Activated CD4-positive, alpha-beta T cell treated with anti-CD3 and anti-CD28 coated beads for 48 hours (primary cell): ENCODE measurements at regions not wholly inside any gene's neighbourhood (a gene's known extent, or its start where the extent isn't known, plus 50 kb on each side); places are given as distances from the start of the nearest gene placed in this dataset.

Source experiments
- DNase-seq: peaks from one replicate; pipeline ENCODE4 v3.0.0-alpha.2; 2020

GRCh38 chr1:239805042-239805441, 286.6 kb upstream of the FMN2 start:
- DNase-seq, result no peak

- DNase-seq, result no peak
These were observed 285.6 kb upstream of the FMN2 start for GRCh38 chr1:239805851-239806772.

DNA sequence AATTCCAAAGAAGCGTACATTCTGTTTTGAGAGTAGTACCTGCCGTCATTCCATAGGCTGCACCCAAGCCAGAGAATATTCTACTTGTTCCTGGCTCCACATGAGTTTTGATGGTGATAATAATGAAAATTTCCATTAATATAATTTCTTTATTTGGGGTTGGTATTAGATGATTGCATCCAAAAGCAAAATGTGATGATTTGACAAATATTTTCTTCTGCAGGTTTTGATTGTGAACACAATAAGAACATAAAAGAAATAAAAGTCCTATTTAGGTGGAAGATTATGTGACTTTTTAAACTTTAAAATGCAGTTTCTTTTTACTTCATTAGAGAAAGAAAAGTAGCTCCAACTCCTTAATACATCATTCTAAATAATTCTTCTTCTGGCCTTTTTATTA, 284.8 kb upstream of the FMN2 start:
- no peak for DNase-seq

DNA sequence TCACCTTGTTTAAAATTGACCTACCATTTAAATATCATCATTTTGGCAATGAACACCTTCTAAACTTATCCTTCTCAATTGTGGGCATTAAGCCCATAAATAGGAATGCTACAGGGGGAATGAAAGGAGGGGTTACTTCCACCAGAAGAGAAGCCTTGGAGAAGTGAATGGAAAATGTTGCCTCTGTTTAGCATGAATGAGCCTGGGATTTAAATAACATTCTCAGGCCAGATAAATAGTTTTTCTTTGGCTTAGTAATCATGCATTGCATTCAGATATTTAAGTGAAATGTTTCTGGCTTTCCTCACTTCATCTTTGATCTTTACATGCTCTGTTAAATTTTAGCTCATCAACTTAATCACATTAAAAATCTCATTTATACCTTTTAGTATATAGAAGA, 284.3 kb upstream of the FMN2 start:
- no peak for DNase-seq

DNA sequence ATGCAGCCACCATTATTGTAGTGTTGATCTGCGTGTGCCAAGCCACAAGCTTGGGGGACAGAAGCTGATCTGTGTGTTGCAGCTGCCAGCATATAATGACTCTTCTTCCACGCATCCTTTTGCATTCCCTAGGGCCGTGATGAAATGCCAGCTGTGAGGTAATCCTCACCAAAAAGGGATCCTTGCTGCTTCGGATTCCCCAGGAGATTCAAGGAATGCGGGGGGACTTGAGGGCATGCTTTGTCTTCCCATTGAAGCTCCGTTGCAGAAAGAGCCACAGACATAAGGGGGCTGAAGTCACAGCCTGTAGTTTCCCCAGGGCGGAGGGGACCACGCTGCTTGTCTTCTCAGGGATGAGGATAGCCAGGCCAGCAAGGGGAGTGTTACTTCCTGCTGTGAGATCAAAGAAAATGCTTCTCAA, 281.6 kb upstream of the FMN2 start:
- DNase-seq, result no peak

DNA sequence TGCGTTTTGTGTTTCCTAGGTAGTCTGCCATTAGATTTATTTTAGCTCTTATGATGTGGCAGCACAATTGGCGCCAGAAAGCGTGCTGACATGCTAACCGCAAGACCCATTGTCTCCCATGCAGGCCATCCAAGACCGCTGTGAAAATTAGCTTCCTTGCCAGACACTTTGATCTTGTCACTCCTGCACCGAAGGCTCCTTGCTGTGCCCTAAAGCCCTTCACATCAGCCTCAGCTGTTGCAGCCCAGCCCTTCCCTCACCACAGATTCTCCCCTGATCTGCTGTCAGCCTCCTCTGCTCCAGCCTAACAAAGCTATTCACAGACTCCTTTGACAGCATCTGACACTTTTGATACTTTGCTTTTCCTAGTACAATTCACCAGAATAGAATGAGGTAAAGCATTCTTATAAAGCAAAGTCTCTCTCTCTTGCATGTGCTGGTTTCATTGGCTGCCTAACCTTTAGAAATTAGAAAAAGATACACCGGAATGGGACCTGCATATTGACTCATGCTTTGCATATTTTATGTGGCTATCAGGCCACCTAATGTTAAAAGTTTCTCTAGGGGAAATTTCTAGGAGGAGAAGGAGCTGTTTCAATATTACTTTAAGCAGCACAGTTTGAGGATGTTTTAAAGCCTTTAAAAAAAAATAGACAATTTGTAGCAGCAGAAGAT, 280.3 kb upstream of the FMN2 start:
- peak; percentile 35 for DNase-seq

GRCh38 chr1:239812580-239812979, 279.1 kb upstream of the FMN2 start:
- no peak for DNase-seq

GRCh38 chr1:239814306-239814881, 277.3 kb upstream of the FMN2 start:
- peak; percentile 63 for DNase-seq

DNA sequence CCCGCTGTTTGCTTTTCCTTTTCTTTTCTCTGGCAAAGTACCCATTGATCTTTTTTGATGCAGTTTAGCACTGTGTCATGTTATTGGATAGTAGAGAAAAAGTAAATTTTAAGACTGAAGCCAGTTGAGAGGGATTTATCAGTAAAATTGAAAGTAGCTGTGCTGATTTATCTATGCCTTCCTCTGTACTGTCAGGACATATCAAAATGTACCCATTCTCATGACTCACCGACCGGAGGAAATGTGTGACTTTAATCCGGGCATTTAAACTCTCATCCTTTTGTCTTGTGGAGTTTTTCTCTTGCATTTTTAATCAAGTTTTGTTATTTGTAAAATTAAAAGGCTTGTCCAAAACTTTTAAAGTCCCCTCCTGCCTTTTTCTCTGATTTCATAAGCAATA, 276.6 kb upstream of the FMN2 start:
- DNase-seq, result no peak

GRCh38 chr1:239816081-239816782, 275.5 kb upstream of the FMN2 start:
- no peak for DNase-seq

- DNase-seq, result no peak
These were observed 274.4 kb upstream of the FMN2 start for GRCh38 chr1:239817276-239817675.

DNA sequence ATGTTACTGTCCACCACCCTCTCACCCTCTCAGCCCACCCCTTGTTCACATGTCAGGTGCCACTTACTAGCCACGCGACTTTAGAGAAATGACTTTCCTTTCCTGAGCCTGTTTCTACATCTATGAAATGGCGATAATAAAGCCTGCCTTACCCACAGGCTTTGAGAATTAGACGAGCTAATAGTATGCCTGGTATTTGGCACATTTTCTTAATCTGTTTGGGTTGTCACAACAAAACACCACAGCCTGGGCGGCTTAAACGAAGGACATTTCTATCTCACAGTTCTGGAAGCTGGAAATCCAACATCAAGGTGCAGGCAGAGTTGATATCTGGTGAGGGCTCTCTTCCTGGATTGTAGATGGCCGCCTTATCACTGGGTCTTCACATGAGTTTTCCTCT, 273.9 kb upstream of the FMN2 start:
- no peak for DNase-seq

DNA sequence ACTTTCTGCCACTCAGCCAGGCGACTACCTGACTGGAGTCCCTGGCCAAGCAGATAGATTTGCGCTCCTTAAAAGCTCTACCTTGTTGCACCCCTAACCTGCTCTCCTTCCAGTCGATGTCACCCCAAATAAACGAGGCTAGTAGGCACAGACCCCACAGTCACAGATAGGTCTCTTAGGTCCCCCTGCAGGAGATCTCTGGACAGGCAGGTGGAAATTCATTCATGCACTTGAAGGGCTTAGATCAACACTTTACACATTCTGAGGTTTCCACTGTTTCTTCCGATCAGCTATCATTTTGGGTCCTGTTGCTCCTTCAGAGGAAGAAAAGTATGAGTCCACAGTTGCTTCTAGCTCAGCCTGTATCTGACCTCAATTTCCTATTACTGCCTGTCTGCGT, 272.6 kb upstream of the FMN2 start:
- peak; percentile 17 for DNase-seq

GRCh38 chr1:239819756-239820250, 271.9 kb upstream of the FMN2 start:
- DNase-seq, result no peak

- DNase-seq, result no peak
These were observed 267.8 kb upstream of the FMN2 start for GRCh38 chr1:239823852-239824251.

- DNase-seq, result no peak
These were observed 265.5 kb upstream of the FMN2 start for GRCh38 chr1:239826211-239826610.

DNA sequence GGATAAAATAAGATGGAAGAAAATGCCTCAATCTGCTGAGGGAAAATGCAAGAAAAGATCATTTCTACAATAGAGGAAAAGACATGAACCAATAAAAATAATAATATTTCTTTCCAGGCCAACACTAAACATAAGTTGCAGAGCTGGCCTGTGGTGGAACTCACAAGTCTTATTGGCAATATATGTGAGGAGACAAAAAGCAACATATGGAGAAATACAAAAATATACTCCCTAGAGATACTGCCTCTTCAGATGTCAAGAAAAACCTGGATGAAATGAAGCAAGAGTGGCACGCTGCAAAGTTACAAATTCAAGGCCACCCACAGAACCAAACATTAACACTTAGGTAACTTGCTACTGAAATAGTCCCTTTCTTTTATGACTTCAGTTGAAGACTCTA, 264.9 kb upstream of the FMN2 start:
- DNase-seq, result no peak

DNA sequence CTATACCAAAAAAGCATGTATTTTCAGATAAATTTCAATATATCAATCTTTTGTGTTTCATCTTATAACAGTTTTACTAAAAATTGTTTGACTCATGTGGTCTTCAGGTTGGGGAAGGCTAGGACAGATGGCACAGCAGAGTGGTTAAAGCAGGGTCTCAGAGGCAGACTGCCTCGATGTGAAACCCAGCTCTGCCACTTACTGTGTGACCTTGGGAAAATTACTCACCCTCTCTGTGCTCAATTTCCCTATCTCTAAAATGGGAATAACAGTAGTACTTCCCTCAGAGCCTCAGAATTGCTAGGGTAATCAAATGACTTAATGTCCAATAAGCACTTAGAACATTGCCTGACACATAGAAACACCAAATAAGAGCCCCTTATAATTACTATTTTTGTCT, 262.1 kb upstream of the FMN2 start:
- DNase-seq, result no peak

DNA sequence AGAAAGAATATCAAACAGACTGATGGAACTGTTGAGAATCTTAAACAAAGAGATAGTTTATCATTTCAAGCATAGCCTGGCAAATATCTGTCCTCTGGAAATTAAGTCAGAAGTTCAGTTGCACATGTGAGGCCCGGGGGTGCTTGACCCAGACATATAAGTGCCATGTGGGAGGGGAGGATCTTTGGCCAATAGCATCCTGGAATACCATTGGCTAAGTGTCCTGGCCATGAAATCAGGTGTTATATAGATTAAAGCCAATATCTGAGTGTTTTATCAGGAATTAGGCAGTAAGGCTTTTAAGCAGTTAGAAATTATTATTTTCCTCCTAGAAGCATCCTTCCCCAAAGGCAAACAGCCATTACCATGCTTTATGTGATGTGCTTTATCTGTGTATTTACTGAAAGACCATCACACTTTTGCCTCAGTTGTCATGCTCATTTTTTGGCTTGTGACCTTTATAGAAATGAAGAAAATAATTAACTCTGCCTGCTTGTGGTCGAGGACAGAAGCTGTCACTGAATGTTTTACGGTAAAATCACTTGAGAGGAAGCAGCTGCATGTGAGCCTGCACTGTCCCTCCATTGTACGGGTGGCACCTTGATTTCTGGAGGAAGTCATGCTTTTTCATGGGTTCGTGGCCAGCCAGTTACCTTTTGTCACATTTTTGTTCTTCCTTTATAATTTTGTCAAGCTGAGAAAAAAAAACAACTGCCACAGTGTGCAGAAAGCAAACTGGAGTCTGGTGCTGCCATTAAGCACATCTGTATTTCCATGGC, 259.9 kb upstream of the FMN2 start:
- no peak for DNase-seq

- no peak for DNase-seq
These were observed 258.0 kb upstream of the FMN2 start for GRCh38 chr1:239833723-239834122.

DNA sequence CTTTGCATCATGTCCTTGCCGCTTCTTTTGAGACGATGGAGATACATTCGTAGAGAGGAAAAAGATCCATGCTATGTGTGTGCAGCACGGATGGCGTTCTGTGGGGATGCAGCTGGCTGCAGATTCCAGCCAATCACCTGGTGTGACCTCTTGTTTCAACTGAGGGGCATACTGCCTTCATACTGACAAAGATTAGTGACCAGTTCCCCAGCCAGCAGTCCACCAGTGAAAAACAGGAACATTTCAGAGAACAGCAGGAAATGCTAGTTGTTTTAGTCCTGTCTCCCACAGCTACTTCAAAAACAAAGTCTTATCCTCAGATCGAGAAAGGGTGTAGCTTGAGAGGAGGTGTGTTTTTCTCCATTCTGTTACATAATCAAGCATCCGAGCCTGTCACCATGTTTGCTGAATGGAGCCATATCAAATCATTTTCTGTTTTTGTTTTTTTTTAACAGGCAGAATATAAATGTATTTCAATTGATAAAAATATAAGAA, 255.7 kb upstream of the FMN2 start:
- DNase-seq, result no peak

DNA sequence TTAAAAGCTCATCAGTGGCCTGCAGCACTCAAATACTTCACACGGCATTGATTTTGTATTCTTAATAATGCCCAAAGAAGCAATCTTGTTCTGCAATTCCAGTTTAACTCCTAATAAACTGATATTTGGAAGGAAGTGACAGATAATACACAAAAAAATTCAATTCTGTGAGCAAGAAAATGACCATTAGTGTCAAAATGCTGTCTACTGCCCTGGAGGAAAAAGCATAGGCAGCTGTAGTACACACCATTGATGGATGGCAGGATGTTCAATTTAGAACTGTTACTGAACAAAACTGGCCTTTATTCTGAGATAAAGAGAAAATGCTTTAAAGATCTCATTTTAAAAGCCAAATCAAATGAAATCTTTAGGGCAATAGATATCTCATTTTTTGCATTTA, 251.3 kb upstream of the FMN2 start:
- DNase-seq, result no peak
